SK-N-SH treated with all-trans-retinoic acid at 6 μM for 48 hours (cell line): ENCODE measurements at regions not wholly inside any gene's neighbourhood (a gene's known extent, or its start where the extent isn't known, plus 50 kb on each side); places are given as distances from the start of the nearest gene placed in this dataset.
"Not testable (repeated sequence)": the region's sequence is repeated elsewhere in the genome, so short reads cannot be mapped to it uniquely, and the experiment has no call there.

Experiments used
- PATZ1 ChIP-seq: fragments of 250-450 bp; sonication (Bioruptor Pico); IDR thresholded peaks from 2 replicates; pipeline ENCODE4 v1.8.0; 2020; ENCODE audit warnings: mild to moderate bottlenecking, moderate library complexity, borderline replicate concordance
- TF ChIP-seq, protein P1 (sequence below): fragments of 250-450 bp; sonication (Bioruptor Pico); IDR thresholded peaks from 2 replicates; pipeline ENCODE4 v1.5.1; 2020; ENCODE audit warnings: low read depth, mild to moderate bottlenecking, moderate library complexity

GRCh38 chr9:97199683-97200082 lies 107.8 kb upstream of the CCDC180 start:
- TF ChIP-seq, protein P1, sequence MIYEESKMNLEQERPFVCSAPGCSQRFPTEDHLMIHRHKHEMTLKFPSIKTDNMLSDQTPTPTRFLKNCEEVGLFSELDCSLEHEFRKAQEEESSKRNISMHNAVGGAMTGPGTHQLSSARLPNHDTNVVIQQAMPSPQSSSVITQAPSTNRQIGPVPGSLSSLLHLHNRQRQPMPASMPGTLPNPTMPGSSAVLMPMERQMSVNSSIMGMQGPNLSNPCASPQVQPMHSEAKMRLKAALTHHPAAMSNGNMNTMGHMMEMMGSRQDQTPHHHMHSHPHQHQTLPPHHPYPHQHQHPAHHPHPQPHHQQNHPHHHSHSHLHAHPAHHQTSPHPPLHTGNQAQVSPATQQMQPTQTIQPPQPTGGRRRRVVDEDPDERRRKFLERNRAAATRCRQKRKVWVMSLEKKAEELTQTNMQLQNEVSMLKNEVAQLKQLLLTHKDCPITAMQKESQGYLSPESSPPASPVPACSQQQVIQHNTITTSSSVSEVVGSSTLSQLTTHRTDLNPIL (CRISPR knock-in tag): not testable (repeated sequence)
- TF ChIP-seq PATZ1 (CRISPR knock-in tag): not testable (repeated sequence)
